GM12872 (cell line): ENCODE measurements at regions not wholly inside any gene's neighbourhood (a gene's known extent, or its start where the extent isn't known, plus 50 kb on each side); places are given as distances from the start of the nearest gene placed in this dataset.

Experiments used
- CTCF ChIP-seq: IDR thresholded peaks from 3 replicates; pipeline ENCODE4 v1.5.1; 2011; ENCODE audit warnings: low read depth, mild to moderate bottlenecking, low read length, moderate library complexity; ENCODE audit not compliant: insufficient read depth

GRCh38 chr14:45641541-45641940, 388.5 kb upstream of the MIS18BP1 start:
- TF ChIP-seq CTCF, result no peak

DNA sequence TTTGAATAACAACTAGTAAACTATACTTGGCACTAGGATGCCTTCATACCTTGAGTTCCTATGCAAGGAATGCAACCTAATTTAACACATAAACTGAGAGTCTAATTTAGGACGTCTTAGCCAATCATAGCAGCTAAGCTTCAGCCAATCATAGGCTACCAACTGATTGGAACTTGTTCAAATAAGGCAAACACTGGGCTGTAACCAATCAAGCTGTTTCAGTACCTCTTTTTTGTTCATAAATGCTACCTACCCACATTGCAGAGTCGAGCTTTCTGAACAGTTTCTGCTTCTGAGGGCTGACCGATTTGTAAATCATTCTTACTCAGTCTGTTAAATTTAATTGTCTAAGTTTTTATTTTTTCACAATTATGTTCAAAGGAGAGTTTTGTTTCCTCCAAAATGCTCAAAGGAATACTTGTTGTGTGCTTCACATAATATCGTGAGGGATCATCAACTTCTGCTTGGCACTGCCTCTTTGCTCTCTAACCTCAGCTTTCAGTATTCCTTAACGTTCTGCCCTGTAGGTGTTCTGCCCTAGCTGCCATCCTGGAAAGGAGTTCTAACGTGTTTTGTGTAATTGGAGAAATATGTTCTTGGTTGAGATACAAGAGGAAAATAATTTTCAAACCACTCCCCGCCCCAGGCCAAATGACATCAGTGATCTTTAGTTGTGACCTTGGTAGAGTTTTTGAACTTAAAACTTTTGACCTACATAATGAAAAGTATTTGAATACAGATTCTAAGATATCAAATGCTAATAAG, 380.4 kb upstream of the MIS18BP1 start:
- TF ChIP-seq CTCF, result no peak

- no peak for TF ChIP-seq CTCF
These were observed 368.7 kb upstream of the MIS18BP1 start for GRCh38 chr14:45621731-45622130.

GRCh38 chr14:45619831-45620230, 366.8 kb upstream of the MIS18BP1 start:
- no peak for TF ChIP-seq CTCF

DNA sequence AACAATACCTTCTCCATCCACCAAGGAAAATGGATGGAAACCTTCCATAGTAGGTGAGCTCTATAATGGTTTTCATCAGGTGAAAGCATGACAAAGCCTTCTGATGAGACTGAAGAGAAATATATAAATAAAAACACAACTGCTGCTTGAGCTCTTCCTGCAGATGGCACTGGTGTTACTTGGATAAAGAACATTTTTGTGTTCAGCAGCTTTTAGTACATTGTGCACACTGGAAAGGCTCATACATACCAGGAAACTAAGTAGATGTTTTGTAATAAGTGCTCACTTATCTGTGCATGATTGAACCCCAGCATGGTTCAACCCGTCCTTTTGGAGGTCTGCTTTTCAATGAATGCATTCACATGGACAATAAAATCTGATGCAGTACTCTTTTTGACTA, 357.3 kb upstream of the MIS18BP1 start:
- TF ChIP-seq CTCF, result no peak

DNA sequence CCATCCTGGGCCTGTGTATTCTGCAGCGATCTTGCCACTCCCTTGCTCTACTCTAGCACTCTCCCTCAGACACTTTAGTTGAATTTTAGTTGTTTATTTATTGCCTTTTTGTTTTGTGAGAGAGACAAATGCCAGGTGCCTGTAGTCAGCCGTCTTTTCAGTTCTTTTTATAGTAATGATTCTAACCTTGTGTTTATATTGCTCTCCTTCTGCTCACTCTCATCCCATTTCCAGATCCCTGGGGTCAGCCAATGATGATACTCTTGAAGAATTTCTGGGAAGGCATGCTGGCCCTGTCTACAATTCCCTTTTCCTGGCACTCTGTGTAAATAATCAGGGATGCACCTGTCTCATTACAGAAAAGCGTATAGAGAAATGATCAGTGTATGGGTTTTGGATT, 334.1 kb upstream of the MIS18BP1 start:
- TF ChIP-seq CTCF, result no peak

GRCh38 chr14:45559626-45560025, 306.6 kb upstream of the MIS18BP1 start:
- no peak for TF ChIP-seq CTCF
